DND-41 (cell line): ENCODE measurements at regions not wholly inside any gene's neighbourhood (a gene's known extent, or its start where the extent isn't known, plus 50 kb on each side); places are given as distances from the start of the nearest gene placed in this dataset.

Source experiments
- ATAC-seq: fragments of 200-7000 bp; cut with Tn5 transposase; 3 replicates; pipeline ENCODE4 v1.9.1; 2021; ENCODE audit warnings: low read depth; ENCODE audit not compliant: insufficient read depth
- DNase-seq: peaks from one replicate; pipeline ENCODE4 v3.0.0-alpha.2; 2020
- H2AFZ ChIP-seq: 2 replicates; pipeline ENCODE4 v1.6.0; 2012; ENCODE audit warnings: low read depth, low read length
- H3K27ac ChIP-seq: 2 replicates; pipeline ENCODE4 v1.5.1; 2012; ENCODE audit warnings: low read length, inconsistent platforms
- H3K27me3 ChIP-seq: fragments of 200-600 bp; sonication (generic); 2 replicates; pipeline ENCODE4 v1.6.0; 2012; ENCODE audit warnings: low read length, mild to moderate bottlenecking, inconsistent platforms; ENCODE audit not compliant: insufficient read depth, poor library complexity
- H3K36me3 ChIP-seq: 2 replicates; pipeline ENCODE4 v1.5.1; 2012; ENCODE audit warnings: low read length, inconsistent platforms; ENCODE audit not compliant: insufficient read depth
- H3K4me1 ChIP-seq: 2 replicates; pipeline ENCODE4 v1.5.1; 2012; ENCODE audit warnings: mild to moderate bottlenecking, low read length; ENCODE audit not compliant: insufficient read depth
- H3K4me2 ChIP-seq: 2 replicates; pipeline ENCODE4 v1.6.0; 2012; ENCODE audit warnings: mild to moderate bottlenecking, moderate library complexity, low read length, inconsistent platforms; ENCODE audit not compliant: insufficient read depth
- H3K4me3 ChIP-seq, 2 experiments: fragments of 200-600 bp in 1 of 2; shearing (Covaris generic) in 1 of 2; 2 replicates each; pipeline ENCODE4 v1.5.1; 2012 to 2016; ENCODE audit warnings: inconsistent platforms in 2 of 2, low read length in 2 of 2, mild to moderate bottlenecking in 2 of 2, low read depth in 1 of 2, moderate library complexity in 1 of 2
- H3K79me2 ChIP-seq: 2 replicates; pipeline ENCODE4 v1.6.0; 2012; ENCODE audit warnings: low read length, inconsistent platforms; ENCODE audit not compliant: insufficient read depth
- H3K9ac ChIP-seq: 2 replicates; pipeline ENCODE4 v1.6.0; 2012; ENCODE audit warnings: low read depth, mild to moderate bottlenecking, inconsistent platforms, low read length, moderate library complexity
- H3K9me3 ChIP-seq: 2 replicates; pipeline ENCODE4 v1.5.1; 2012; ENCODE audit warnings: low read length, moderate library complexity, mild to moderate bottlenecking, inconsistent platforms; ENCODE audit not compliant: insufficient read depth, severe bottlenecking
- H4K20me1 ChIP-seq: 2 replicates; pipeline ENCODE4 v1.6.0; 2012; ENCODE audit warnings: low read length; ENCODE audit not compliant: insufficient read depth
- CTCF ChIP-seq: IDR thresholded peaks from 2 replicates; pipeline ENCODE4 v1.5.1; 2012; ENCODE audit warnings: borderline replicate concordance, low read length, moderate library complexity, mild to moderate bottlenecking; ENCODE audit not compliant: poor library complexity, severe bottlenecking; ENCODE audit errors: extremely low read depth
- EZH2 ChIP-seq: IDR thresholded peaks from 3 replicates; pipeline ENCODE4 v1.6.1; 2012; ENCODE audit warnings: borderline replicate concordance, low read depth, mild to moderate bottlenecking, moderate library complexity, low read length, inconsistent platforms; ENCODE audit not compliant: severe bottlenecking

DNA sequence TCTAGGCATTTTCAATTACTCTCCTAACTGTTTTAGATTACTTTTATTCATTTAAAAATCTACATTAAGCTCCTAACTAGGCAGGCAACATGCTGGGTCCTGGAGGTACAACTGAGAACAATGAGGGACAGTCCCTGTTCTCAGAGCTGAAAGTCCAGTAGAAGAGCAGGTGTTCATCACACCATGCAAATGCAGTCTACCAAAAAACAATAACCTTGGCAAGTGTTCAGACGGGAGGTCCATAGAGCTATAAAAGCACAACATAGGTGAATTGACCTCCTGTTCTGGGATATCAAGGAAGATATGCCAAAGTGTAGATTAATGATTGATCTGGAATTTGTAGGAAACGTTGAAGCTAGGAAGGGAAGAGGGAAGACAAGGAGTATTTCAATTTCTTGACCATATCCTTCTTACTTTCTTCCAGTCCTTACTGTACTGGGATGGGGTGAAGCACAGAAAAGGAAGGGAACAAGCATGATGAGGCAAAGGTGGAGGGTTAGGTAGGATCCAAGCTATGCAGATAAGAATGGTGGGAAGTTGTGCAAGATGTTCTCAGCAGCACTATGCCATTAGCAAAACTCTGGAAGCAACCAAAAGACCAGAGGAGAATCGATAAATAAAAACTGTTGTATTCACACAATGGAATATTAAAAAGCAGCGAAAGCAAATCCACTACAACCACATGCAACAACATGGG lies 485.7 kb upstream of the JARID2 start:
- Histone ChIP-seq H3K9ac (no peak overlapping the region), H2AFZ (no peak overlapping the region), H3K4me2 (no peak overlapping the region), H3K9me3 (no peaks in the 10 kb centered on the region), H3K4me1 (no peaks in the 10 kb centered on the region), H3K27ac (no peak overlapping the region), H3K79me2 (no peaks in the 10 kb centered on the region), H3K4me3 (no peak overlapping the region), H3K27me3 (no peaks in the 10 kb centered on the region), H4K20me1 (no peaks in the 10 kb centered on the region), H3K36me3 (no peaks in the 10 kb centered on the region)
- no peak for ATAC-seq
- TF ChIP-seq CTCF (no peak), EZH2 (no peak)
- no peak for DNase-seq

- no peaks in the 10 kb centered on the region for H4K20me1 ChIP-seq
- no peaks in the 10 kb centered on the region for H3K9me3 ChIP-seq
- no peak overlapping the region for H3K4me3 ChIP-seq
- DNase-seq (no peak), ATAC-seq (no peak)
- no peaks in the 10 kb centered on the region for H3K36me3 ChIP-seq
- H3K27me3 ChIP-seq = no peaks in the 10 kb centered on the region
- no peak overlapping the region for H3K9ac ChIP-seq
- TF ChIP-seq EZH2 (no peak), CTCF (no peak)
- H3K4me2 ChIP-seq = no peak overlapping the region
- no peak overlapping the region for H2AFZ ChIP-seq
- H3K4me1 ChIP-seq = no peaks in the 10 kb centered on the region
- H3K27ac ChIP-seq = no peak overlapping the region
- H3K79me2 ChIP-seq = no peaks in the 10 kb centered on the region
Measured at GRCh38 chr6:14762077-14762476, 483.8 kb upstream of the JARID2 start.

- ATAC-seq = no peak
- TF ChIP-seq EZH2 (no peak), CTCF (no peak)
- H2AFZ ChIP-seq = no peak overlapping the region
Measured at GRCh38 chr6:14763139-14763538, 482.7 kb upstream of the JARID2 start.

More at GRCh38 chr6:14763139-14763538, 482.7 kb upstream of the JARID2 start:
- Histone ChIP-seq H3K27me3 (no peaks in the 10 kb centered on the region), H3K79me2 (no peaks in the 10 kb centered on the region), H3K9me3 (no peaks in the 10 kb centered on the region), H3K4me2 (no peak overlapping the region), H3K4me1 (no peaks in the 10 kb centered on the region), H3K4me3 (no peak overlapping the region), H4K20me1 (no peaks in the 10 kb centered on the region), H3K36me3 (no peaks in the 10 kb centered on the region), H3K9ac (no peak overlapping the region), H3K27ac (no peak overlapping the region)
- DNase-seq = no peak
